ENCODE measurements at regions not wholly inside any gene's neighbourhood (a gene's known extent, or its start where the extent isn't known, plus 50 kb on each side); places are given as distances from the start of the nearest gene placed in this dataset.

DNA sequence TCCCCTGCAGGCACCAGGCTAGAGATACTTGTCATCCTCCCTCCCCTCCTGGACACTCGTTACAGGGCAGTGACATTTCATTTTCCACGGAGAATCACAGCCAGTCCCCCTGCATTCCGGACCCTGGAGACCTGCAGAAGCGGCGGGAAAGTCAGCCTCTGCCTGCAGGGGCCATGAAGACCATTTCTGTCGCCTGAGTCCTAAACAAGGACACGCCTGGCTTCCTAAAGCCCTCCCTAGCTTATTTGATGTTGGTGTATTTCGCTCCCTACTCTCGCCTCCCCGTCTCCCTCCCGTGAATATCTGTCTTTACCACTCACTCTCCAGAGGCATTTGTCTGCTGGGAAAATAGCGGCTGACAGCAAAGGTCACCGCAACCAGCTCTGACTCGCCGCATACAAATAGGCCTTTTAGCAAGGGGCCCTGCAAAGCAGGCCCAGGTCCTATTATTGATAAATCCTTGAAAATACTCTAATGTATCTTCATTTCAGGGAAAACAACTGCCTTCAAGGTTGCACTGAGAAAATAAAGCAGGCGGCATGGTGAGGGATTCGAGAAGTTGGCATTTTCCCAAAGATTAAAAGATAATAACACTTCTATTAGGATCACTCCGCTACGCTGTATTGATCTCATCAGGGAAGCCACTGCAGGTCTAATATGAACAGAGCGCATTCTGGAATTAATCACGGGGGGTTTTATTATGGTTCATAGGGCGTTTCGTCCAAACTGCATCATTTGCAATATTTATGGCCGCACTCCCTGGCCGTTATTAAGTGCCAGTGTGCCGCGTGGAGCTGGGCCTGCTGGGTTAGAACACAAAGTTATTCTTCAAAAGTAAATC is 447.1 kb upstream of the CDH5 start:
- DNase-seq = no peak
- no peaks in the 10 kb centered on the region for H3K36me3 Mint-ChIP-seq (ENCODE audit: low read depth)
- H3K27me3 Mint-ChIP-seq = peaks cover 10% of the 10 kb centered on the region
- no peaks in the 10 kb centered on the region for H3K4me1 Mint-ChIP-seq (ENCODE audit: low read depth)
- no peaks in the 10 kb centered on the region for H3K9me3 Mint-ChIP-seq
- no peak overlapping the region for H3K27ac Mint-ChIP-seq
- no peak overlapping the region for H3K4me3 Mint-ChIP-seq

DNA sequence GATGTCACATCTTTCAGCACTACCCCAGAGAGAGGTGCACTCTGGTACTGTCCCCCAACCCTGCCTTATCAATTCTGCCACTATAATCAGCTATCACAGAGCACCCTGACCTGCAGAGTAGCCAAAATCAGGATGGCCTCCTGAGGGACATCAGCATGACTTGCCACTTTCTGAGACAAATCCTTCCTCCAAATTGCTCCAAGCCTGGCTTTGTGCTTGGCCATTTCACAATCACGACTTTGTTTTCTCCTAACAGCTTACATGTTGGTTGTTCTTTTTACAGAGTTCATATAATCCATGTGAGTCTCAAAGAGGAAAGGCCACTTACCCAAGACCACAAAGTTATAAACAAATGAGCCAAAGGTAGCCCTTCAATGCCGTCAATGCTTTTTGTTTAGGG is 449.0 kb upstream of the CDH5 start:
- peaks cover 10% of the 10 kb centered on the region for H3K27me3 Mint-ChIP-seq
- DNase-seq = no peak
- no peaks in the 10 kb centered on the region for H3K4me1 Mint-ChIP-seq (ENCODE audit: low read depth)
- peaks cover 6% of the 10 kb centered on the region for H3K9me3 Mint-ChIP-seq
- no peak overlapping the region for H3K27ac Mint-ChIP-seq
- H3K4me3 Mint-ChIP-seq = no peak overlapping the region
- H3K36me3 Mint-ChIP-seq (ENCODE audit: low read depth) = no peaks in the 10 kb centered on the region

DNA sequence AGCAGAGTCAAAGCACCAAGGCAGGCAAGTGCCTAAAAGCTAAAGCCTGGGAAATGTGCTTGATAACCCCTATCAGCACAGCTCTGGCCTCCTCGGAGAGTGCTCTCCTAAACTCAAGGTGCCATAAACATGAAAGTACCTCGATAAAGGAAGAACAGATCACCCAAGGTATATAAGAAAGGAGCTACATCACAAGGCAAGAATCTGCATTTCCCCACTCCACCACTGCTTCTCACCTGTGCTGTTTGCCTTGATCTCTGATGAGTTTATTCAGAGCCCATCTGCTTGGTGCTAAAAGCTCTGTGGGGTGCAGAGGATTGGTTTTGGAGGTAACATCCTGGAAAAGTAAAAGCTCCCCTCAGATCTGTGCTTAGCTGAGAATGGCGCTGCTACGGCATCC is 449.5 kb upstream of the CDH5 start:
- H3K36me3 Mint-ChIP-seq (ENCODE audit: low read depth) = no peaks in the 10 kb centered on the region
- H3K9me3 Mint-ChIP-seq = peaks cover 6% of the 10 kb centered on the region
- H3K4me1 Mint-ChIP-seq (ENCODE audit: low read depth) = no peaks in the 10 kb centered on the region
- H3K27ac Mint-ChIP-seq = no peak overlapping the region
- DNase-seq = no peak
- peaks cover 10% of the 10 kb centered on the region for H3K27me3 Mint-ChIP-seq
- no peak overlapping the region for H3K4me3 Mint-ChIP-seq

DNA sequence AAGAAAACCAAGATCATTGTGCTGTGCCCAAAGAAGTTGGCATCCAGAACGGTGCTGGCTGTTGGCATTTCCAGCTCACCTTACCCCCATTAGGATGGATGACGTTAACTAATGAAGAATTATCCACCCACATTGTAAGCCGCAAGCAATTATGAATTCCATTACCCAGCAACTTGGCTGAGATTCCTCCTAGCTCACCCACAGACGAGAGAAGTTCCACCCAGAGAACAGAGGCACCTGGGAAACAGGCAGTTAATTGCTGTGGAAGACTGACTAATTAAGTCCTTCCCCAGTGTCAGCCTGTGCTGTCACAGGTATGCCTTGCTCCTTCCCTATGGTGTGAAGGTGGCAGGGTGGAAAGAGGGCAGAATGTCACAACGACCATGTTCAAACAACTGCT is 456.2 kb upstream of the CDH5 start:
- Mint-ChIP-seq H3K9me3 (peaks cover 9% of the 10 kb centered on the region), H3K27ac (no peak overlapping the region), H3K36me3 (ENCODE audit: low read depth) (no peaks in the 10 kb centered on the region), H3K27me3 (no peaks in the 10 kb centered on the region), H3K4me1 (ENCODE audit: low read depth) (no peaks in the 10 kb centered on the region), H3K4me3 (no peak overlapping the region)
- no peak for DNase-seq

DNA sequence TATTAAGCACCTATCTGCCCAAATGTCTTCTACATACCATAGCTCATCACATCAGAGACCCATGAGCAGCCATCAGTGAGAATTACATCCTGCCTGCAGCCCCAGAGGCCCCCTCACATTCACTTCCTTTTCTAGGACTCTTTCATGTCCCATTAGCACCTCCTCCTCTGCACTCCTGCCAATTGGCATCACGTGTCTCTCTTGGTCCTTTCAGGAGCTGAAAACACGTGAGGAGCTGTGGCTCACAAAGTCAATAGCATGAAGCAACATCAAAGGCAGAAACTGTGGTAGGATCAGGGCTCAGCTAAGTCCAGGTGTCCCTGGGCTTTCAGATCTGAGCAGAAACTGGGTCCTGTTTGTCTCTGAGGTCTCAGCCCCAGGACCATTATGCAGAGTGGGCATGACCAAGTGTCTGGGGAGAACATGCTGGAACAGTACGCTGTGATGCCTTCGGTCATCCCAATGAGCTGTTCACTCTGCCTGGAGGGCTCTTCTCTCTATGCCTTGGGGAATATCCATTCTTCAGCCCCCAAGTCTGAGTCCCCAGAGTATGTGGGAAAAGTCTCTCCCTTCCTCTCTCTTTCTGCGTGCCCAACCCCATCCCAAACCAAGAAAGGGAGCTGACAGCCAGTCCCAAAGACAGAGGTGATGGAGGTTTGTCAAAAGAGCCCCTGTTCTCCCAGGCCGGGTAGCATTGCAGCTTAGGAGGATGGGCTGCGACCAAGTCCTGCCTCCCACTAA is 457.0 kb upstream of the CDH5 start:
- no peak overlapping the region for H3K4me3 Mint-ChIP-seq
- peaks cover 9% of the 10 kb centered on the region for H3K9me3 Mint-ChIP-seq
- no peak overlapping the region for H3K27ac Mint-ChIP-seq
- no peak for DNase-seq
- H3K27me3 Mint-ChIP-seq = no peaks in the 10 kb centered on the region
- H3K36me3 Mint-ChIP-seq (ENCODE audit: low read depth) = no peaks in the 10 kb centered on the region
- no peaks in the 10 kb centered on the region for H3K4me1 Mint-ChIP-seq (ENCODE audit: low read depth)

DNA sequence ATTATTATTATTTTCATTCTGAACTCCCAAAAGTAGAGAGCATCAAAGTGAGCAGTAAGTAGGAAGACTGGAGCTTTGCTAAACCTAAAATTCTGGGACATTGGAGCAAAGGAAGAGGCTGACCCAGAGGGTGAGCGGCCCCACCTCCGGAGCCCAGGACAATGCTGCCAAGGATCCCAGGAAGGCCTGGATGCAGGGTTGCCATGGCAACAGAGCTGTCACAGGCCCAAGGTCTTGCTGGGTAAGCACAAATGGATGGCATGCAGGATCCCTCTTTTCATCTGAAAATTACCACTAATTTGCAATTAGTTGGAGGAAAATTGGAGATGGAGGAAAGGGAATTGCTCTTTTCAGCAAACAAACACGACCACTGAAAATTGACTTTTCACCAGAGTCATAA is 457.9 kb upstream of the CDH5 start:
- no peaks in the 10 kb centered on the region for H3K27me3 Mint-ChIP-seq
- H3K9me3 Mint-ChIP-seq = peaks cover 9% of the 10 kb centered on the region
- no peak overlapping the region for H3K27ac Mint-ChIP-seq

DNA sequence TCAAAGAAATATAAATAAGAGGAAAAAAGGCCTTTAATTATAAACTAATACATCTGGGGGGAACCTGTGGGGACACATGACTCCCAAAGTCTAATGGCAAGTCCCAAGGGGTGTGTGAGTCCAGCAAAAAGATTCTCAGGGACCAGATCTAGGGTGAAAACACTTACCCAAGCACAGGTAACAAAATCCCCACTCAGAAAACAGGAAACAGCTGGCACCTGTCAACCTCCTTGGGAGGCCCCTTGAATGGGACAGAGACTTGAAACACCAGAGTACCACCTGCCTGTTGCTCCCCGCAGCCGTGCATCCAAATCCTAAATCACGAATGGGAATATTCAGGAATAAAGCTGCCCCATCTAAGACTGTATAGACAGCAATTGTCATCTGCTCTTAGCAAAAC is 461.2 kb upstream of the CDH5 start:
- Mint-ChIP-seq H3K9me3 (peaks cover 3% of the 10 kb centered on the region), H3K27me3 (no peaks in the 10 kb centered on the region), H3K36me3 (ENCODE audit: low read depth) (no peaks in the 10 kb centered on the region), H3K4me3 (no peak overlapping the region), H3K4me1 (ENCODE audit: low read depth) (no peaks in the 10 kb centered on the region), H3K27ac (no peak overlapping the region)
- no peak for DNase-seq

More for the DNA sequence above, 457.9 kb upstream of the CDH5 start:
- no peak overlapping the region for H3K4me3 Mint-ChIP-seq
- DNase-seq = no peak
- no peaks in the 10 kb centered on the region for H3K4me1 Mint-ChIP-seq (ENCODE audit: low read depth)
- no peaks in the 10 kb centered on the region for H3K36me3 Mint-ChIP-seq (ENCODE audit: low read depth)

DNA sequence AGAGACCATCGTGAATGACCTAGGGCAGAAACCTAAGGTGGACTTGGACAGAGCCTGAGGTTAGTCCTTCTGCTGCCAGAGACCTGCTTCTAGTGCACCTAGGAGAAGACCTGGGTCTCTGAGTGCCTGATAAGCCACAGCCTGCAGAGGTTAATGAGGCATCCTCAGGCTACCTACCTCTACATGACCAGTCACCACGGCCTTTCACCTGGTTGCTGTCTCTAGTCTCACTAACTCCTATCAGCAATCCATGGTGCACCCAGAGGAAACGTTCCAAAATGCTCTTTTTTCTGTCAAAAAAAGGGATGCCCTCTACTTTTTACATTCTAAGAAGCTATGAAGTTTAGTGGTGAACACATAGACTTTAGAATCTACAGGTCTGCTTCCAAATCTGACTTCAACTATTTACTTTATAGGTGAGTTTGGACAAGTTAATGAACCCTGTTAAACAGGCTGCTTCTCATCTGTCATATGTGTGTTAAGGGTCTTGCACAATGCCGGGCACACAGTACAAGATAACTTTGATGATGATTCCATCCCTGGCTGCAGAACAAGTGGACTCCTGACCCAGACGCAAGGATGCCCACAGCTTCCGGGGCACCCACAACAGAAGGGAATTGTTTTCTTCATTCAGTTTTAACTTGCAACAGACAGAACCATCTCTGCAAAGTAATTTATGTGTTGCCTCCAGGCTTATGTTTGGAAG is 469.9 kb upstream of the CDH5 start:
- Mint-ChIP-seq H3K36me3 (ENCODE audit: low read depth) (no peaks in the 10 kb centered on the region), H3K4me1 (ENCODE audit: low read depth) (no peaks in the 10 kb centered on the region), H3K4me3 (no peak overlapping the region), H3K27ac (no peak overlapping the region), H3K27me3 (peaks cover 2% of the 10 kb centered on the region), H3K9me3 (peaks cover 2% of the 10 kb centered on the region)
- DNase-seq = no peak

DNA sequence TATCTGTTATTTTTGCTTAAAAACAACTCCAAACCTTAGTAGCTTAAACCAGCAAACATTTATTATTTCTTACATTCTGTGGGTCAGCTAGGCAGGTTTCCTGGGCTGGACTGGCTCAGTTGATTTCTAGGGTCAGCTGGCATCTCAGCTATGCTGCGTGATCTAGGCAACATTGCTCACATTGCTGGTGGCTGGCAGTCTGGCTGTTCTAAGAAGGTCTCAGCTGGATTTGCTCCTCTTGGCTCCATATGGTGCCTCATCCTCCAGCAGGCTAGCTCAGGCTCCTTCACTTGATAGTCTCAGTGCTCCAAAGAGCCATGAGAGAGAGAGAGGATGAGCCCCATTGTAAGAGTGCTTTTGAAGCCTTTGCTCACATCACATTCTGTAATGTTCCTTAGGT is 470.6 kb upstream of the CDH5 start:
- Mint-ChIP-seq H3K4me1 (ENCODE audit: low read depth) (no peaks in the 10 kb centered on the region), H3K27me3 (peaks cover 2% of the 10 kb centered on the region), H3K4me3 (no peak overlapping the region), H3K9me3 (peaks cover 2% of the 10 kb centered on the region), H3K36me3 (ENCODE audit: low read depth) (no peaks in the 10 kb centered on the region), H3K27ac (no peak overlapping the region)
- no peak for DNase-seq

DNA sequence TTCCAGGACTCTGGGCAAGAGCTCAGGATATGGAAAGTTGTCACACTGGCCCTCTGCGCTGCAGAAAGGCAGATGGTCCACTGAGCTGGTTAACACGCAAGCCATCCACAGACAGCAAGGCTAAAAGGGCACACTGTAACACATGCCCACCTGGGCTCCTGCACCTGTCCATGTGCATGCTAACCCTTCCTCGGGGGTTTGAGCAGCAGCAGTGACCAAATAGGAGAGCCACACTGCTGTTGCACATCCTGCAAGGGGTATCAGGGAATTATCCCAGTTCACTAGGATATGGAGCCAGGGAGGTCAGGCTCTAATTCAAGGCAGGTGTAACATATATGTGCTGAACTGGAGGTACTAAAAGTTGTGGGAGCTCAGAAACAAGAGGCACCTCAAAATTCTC is 471.0 kb upstream of the CDH5 start:
- peaks cover 2% of the 10 kb centered on the region for H3K27me3 Mint-ChIP-seq
- H3K4me1 Mint-ChIP-seq (ENCODE audit: low read depth) = no peaks in the 10 kb centered on the region
- no peak overlapping the region for H3K4me3 Mint-ChIP-seq
- no peak for DNase-seq
- no peak overlapping the region for H3K27ac Mint-ChIP-seq
- H3K36me3 Mint-ChIP-seq (ENCODE audit: low read depth) = no peaks in the 10 kb centered on the region
- H3K9me3 Mint-ChIP-seq = peaks cover 2% of the 10 kb centered on the region

DNA sequence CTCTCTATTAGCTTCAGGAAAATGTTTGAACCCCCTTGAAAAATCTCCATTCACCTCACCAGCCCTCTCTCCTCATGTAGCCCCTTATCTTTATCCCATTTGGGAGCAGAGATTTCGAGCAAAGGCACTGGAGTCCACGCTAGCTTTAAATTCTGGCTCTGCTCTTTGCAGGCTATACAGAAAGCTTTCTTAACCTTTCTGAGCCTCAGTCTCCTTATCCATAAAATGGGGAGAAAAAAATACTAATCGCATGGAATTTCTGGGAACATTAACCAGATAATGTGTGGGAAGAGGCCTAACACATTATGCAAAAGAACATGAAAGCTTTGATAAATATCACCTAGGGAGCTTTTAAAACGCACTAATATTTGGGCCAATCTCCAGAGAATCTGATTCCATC is 476.3 kb upstream of the CDH5 start:
- Mint-ChIP-seq H3K4me3 (no peak overlapping the region), H3K27me3 (no peaks in the 10 kb centered on the region), H3K27ac (no peak overlapping the region), H3K4me1 (ENCODE audit: low read depth) (no peaks in the 10 kb centered on the region), H3K9me3 (peaks cover 2% of the 10 kb centered on the region), H3K36me3 (ENCODE audit: low read depth) (no peaks in the 10 kb centered on the region)
- DNase-seq = no peak

DNA sequence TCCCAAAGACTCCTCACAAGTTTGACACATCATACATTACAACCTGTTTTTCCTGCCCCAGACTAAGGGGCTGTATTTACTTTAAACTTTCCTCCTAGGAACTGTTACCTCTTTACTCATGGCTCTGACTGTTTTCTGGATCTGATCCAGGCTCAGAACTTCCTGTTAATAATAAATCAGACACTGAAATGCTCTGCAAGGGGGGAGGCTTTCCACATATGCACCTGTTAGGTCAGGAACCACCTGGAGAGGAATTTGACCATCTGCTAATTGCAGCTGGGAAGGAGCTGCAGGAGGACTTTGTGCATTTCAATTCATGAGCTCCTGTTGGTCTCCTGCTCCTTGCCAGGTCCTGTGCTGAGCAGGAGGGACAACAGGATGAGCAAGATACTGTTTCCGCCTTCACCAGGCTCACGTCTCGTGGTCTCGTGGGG is 476.9 kb upstream of the CDH5 start:
- H3K27ac Mint-ChIP-seq = no peak overlapping the region
- H3K27me3 Mint-ChIP-seq = no peaks in the 10 kb centered on the region
- no peaks in the 10 kb centered on the region for H3K36me3 Mint-ChIP-seq (ENCODE audit: low read depth)
- no peaks in the 10 kb centered on the region for H3K4me1 Mint-ChIP-seq (ENCODE audit: low read depth)
- no peak overlapping the region for H3K4me3 Mint-ChIP-seq
- no peak for DNase-seq
- peaks cover 2% of the 10 kb centered on the region for H3K9me3 Mint-ChIP-seq

DNA sequence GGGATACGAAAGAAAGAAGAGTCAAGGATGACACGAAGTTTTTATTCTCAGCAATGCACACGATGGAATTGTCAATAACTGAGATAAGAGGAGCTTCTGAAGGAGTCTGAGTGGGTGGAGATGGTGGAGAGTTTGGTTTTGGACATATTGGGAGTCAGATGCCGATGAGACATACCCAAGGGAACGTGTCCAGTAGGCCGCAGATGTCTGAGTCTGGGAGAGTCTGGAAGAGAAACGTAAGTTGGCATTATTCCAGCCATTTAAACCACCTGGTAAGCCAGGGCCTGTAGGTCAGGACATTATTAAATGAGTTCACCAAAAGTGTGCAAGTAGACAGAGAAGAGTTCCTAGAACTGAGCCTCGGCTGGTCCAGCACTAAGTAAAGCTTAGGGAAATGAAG is 478.3 kb upstream of the CDH5 start:
- Mint-ChIP-seq H3K36me3 (ENCODE audit: low read depth) (no peaks in the 10 kb centered on the region), H3K27me3 (no peaks in the 10 kb centered on the region), H3K4me3 (no peak overlapping the region), H3K9me3 (peaks cover 2% of the 10 kb centered on the region), H3K4me1 (ENCODE audit: low read depth) (no peaks in the 10 kb centered on the region), H3K27ac (no peak overlapping the region)
- no peak for DNase-seq

DNA sequence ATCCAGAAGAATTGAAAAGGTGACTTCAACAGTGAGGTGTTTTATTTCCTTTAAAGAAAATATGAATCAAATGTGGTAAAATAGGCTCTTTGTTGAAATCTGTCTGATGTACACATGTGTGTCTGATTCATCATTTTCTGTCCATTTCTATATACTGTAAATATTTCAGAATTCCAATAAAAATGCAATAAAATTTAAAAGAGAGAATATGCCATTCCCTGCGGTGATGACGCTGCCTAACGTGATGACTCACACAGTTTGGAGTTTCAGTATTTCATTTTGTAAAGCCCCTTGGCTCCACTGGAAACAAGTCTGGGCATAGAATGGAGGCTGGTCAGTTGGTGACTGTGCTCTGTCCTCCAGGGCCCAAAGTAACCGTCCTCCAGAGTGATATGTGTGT is 482.5 kb upstream of the CDH5 start:
- Mint-ChIP-seq H3K27me3 (no peaks in the 10 kb centered on the region), H3K4me3 (no peak overlapping the region), H3K4me1 (ENCODE audit: low read depth) (no peaks in the 10 kb centered on the region), H3K9me3 (no peaks in the 10 kb centered on the region), H3K36me3 (ENCODE audit: low read depth) (no peaks in the 10 kb centered on the region), H3K27ac (no peak overlapping the region)
- no peak for DNase-seq

DNA sequence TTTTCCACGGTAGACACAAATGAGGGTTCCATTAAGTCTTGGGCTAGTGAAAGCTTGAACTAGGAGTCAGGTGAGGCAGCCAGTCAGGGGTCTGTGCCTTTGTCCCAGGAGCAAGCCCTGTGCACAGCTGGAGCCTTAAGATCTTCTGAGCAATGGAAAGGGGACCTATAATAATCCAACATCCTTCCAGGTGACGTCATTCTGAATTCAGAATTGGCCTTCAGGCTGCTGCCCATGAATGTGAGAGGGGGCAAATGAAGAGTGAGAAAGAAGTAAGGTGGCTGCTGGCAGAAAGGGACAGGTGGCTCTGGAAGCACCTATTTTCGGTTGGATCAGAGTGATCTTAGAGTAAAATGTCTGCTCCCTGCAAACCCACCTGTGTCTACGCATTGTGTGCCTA is 488.1 kb upstream of the CDH5 start:
- no peak for DNase-seq
- H3K4me3 Mint-ChIP-seq = no peak overlapping the region
- H3K27ac Mint-ChIP-seq = no peak overlapping the region
- H3K36me3 Mint-ChIP-seq (ENCODE audit: low read depth) = no peaks in the 10 kb centered on the region
- H3K9me3 Mint-ChIP-seq = no peaks in the 10 kb centered on the region
- H3K4me1 Mint-ChIP-seq (ENCODE audit: low read depth) = no peaks in the 10 kb centered on the region
- H3K27me3 Mint-ChIP-seq = no peaks in the 10 kb centered on the region
